Stimulated activated CD4-positive, alpha-beta T cell treated with anti-CD3 and anti-CD28 coated beads, Interleukin-2, amount 100 ng/mL, for 48 hours (primary cell): ENCODE measurements at regions not wholly inside any gene's neighbourhood (a gene's known extent, or its start where the extent isn't known, plus 50 kb on each side); places are given as distances from the start of the nearest gene placed in this dataset.

ENCODE experiments used
- DNase-seq, 2 donors: peaks; one replicate each; pipeline ENCODE4 v3.0.0-alpha.2; 2020

- DNase-seq = no peak
These were observed 412.7 kb downstream of the EFNA5 start for GRCh38 chr5:107257885-107258520.

- no peak for DNase-seq
These were observed 415.9 kb downstream of the EFNA5 start for GRCh38 chr5:107254902-107255234.

GRCh38 chr5:107254214-107254901 is 416.4 kb downstream of the EFNA5 start:
- DNase-seq = no peak

GRCh38 chr5:107253246-107253645 is 417.5 kb downstream of the EFNA5 start:
- no peak for DNase-seq

DNA sequence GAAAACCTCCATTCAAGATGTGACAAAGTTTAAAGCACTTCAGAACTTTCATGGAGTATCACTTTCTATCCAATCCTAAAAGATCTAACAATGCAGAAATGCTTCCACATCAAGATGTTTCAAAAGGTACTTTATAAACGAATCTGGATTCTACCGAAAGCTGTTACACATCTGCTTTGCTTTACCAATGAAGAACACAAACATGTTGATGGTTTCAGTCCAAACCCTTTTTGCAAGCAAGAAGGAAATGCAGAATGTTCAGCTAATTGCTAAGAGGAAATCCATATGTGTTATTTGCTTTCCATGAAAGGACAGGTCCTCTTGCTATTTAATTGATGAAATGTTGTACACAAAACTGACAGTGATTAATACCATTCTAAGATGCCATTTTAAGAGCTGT is 419.6 kb downstream of the EFNA5 start:
- no peak for DNase-seq

GRCh38 chr5:107248066-107248695 is 422.6 kb downstream of the EFNA5 start:
- peak; percentile 36 to 40 for DNase-seq

GRCh38 chr5:107247427-107247826 is 423.3 kb downstream of the EFNA5 start:
- DNase-seq = no peak

GRCh38 chr5:107243220-107243579 is 427.5 kb downstream of the EFNA5 start:
- DNase-seq = no peak

DNA sequence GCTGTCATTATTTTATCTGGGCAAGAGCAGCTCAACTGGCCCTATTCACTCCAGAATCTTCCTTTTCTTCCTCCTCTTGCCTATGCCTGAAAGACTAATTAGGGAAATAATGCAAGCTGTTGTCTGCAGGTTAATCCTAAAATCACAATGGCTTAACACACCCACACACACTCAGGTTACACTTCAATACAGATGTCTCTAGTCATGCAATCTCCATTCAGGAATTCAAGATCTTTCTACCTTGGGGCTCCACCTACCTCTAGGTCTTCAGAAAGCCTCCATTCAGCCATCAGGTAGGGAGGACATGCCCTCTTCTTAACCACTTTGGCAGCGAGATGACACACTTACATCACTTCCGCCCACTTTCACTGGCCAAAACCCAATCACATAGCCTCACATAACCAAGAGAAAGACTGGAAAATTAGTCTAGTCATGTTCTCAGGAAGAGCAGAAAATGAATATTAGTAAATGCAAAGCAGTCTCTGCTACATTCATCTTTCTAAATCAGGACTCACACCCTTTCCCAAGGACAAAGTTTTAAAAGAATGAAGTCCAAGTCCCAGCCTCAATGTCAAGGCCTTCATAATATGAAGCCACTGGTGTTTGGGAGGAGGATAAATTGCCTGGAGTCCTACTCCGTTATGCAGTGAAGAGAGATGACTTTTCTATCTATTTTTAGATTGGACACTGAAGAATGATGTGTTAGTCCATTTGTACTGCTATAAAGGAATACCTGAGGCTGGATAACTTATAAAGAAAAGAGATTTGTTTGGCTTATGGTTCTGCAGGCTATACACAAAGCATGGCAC is 428.1 kb downstream of the EFNA5 start:
- DNase-seq = no peak

DNA sequence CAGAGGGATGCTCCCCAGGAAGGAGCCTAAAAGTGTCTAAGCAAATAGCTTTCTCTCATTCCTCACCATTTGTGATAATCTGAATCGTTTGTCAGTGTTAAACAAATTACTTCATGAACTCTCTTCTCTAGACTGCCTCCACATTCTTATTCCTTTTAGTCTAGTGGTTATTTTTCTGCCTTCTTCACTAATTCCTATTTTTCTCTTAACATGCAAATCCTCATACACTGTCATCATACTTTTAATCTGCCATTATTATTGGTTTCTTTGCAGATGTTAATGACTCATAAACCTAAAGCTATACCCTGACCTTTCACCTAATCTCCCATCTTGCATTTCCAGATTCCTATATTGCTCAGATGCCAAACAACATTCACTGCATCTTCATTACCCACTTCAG is 428.9 kb downstream of the EFNA5 start:
- DNase-seq = no peak

GRCh38 chr5:107235167-107235566 is 435.6 kb downstream of the EFNA5 start:
- no peak for DNase-seq

DNA sequence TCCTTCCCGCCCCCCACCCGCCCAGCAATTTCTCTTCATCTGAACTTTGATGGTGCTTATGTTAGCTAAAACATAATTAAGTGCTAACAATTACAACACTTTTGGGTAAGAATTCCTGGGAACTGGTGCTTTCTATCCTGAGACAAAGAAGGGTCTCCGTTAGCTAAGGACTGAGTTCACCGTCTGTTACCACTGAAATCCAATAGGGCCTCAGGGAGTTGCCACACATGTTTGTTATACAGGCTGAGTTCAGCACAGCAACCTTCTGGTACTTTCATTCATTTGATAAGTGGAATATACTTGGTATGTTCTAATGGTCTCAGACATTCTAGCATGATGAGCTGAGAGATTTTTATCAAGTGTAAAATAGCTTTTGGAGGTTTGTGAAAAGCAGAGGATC is 437.9 kb downstream of the EFNA5 start:
- DNase-seq = no peak

- no peak for DNase-seq
These were observed 438.4 kb downstream of the EFNA5 start for GRCh38 chr5:107232293-107232692.

DNA sequence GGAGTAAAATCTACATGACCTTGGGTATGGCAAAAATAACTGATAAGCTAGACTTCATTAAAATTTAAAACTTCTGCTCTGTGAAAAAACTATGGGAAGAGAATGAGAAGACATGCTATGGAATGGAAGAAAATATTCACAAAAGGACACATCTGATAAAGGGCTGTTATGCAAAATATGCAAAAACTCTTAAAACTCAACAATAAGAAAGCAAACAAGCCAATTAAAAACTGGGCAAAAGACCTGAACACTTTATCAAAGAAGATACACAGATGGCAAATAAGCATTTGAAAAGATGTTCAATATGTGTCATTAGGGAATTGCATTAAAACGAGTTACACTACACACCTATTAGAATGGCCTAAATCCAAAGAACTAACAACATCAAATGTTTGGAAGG is 439.5 kb downstream of the EFNA5 start:
- no peak for DNase-seq

DNA sequence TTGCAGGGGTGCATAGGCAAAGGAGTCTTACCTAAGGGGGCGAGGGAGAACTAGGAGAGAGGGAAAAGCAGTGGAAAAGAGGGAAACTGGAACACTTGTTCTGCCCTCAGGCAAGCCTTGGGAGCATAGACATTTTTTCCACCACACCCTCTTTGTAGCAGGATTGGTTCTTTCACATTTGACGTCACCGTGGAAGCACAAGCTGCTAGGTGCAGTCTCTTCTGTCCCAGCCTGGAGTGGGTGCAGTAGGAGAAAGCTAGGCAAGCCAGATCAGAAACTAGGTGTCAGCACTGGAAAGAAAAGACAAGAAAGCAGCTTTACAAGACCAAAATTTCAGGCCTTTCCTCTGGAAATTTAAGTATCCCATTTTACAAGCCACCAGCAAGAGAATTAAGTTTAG is 440.4 kb downstream of the EFNA5 start:
- no peak for DNase-seq

GRCh38 chr5:107228226-107228625 is 442.5 kb downstream of the EFNA5 start:
- DNase-seq = no peak

GRCh38 chr5:107224272-107224671 is 446.5 kb downstream of the EFNA5 start:
- no peak for DNase-seq

DNA sequence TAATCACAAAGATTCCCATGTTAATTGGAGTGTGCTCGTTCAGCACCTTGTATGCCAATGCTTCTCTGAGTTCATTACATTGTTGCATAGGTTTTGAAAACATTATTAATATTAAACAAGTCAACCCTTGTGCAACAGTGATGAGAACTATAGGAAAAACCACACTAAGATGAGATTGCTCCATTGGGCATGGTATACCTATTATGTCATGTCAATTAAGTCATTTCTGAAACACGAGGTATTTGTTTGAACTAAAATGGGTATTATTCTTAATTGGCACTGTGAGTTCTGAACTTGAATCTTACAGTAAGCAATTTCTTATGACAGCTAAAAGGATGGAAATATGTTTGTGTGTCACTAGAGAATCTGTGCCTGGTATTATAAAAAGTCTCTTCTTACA is 447.7 kb downstream of the EFNA5 start:
- DNase-seq = no peak

GRCh38 chr5:107219993-107220392 is 450.7 kb downstream of the EFNA5 start:
- DNase-seq = no peak

- no peak for DNase-seq
These were observed 452.1 kb downstream of the EFNA5 start for GRCh38 chr5:107218457-107219193.

- no peak for DNase-seq
These were observed 453.0 kb downstream of the EFNA5 start for GRCh38 chr5:107217721-107218130.

DNA sequence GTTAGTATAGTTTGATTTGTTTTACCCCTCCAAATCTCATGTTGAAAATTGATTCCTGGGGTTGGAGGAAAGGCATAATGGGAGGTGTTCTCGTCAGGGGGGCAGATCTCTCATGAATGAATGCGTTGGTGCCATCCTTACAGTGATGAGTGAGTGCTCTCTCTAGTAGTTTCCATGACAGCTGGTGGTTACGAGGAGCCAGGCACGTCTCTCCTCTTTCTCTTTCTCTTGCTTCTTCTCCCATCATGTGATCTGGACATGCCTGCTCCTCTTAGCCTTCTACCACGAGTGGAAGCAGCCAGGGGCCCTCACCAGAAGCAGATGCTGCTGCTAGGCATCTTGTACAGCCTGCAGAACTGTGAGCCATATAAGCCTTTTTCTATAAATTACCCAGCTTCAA is 454.1 kb downstream of the EFNA5 start:
- no peak for DNase-seq

GRCh38 chr5:107215611-107216010 is 455.1 kb downstream of the EFNA5 start:
- no peak for DNase-seq
